ENCODE measurements at regions not wholly inside any gene's neighbourhood (a gene's known extent, or its start where the extent isn't known, plus 50 kb on each side); places are given as distances from the start of the nearest gene placed in this dataset.
"Not testable (repeated sequence)": the region's sequence is repeated elsewhere in the genome, so short reads cannot be mapped to it uniquely, and the experiment has no call there.

DNA sequence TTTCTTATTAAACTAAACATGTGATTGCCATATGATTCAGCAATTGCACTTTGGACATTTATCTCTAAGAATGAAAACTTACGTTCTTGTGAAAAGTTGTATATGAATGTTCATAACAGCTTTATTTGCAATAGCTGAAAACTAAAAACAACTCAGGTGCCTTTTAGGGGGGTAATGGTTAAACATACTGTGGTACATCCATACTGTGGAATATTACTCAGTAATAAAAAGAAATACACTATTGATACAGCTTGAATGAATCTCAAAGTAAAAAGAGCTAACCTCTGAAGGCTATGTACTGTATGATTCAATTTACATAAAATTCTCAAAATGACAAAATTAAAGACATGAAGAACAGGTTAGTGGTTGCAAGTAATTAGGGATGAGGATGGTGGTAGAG lies 339.5 kb upstream of the PAPPA start:
- Mint-ChIP-seq H3K4me3 (ENCODE audit: low read depth, unreplicated experiment) (no peak overlapping the region), H3K36me3 (ENCODE audit: insufficient read depth, unreplicated experiment) (no peaks in the 10 kb centered on the region), H3K4me1 (ENCODE audit: low read depth, unreplicated experiment) (no peaks in the 10 kb centered on the region), H3K27me3 (ENCODE audit: unreplicated experiment) (no peaks in the 10 kb centered on the region), H3K27ac (ENCODE audit: unreplicated experiment) (no peak overlapping the region), H3K9me3 (ENCODE audit: low read depth, unreplicated experiment) (peaks cover 11% of the 10 kb centered on the region)
- intact Hi-C loops (cut with micrococcal nuclease; ENCODE audit: unreplicated experiment), result no loop called here
- no peak for TF ChIP-seq CTCF (IDR thresholded peaks at IDR 0.05; ENCODE audit: unreplicated experiment)
- no peak for DNase-seq
- CTCF ChIA-PET, result no interaction called here
- no TSS peak for BruUV-seq (replicated peaks)

- H3K9me3 Mint-ChIP-seq (ENCODE audit: low read depth, unreplicated experiment), result peaks cover 15% of the 10 kb centered on the region
Measured at GRCh38 chr9:115815786-115816185, 337.8 kb upstream of the PAPPA start.

DNA sequence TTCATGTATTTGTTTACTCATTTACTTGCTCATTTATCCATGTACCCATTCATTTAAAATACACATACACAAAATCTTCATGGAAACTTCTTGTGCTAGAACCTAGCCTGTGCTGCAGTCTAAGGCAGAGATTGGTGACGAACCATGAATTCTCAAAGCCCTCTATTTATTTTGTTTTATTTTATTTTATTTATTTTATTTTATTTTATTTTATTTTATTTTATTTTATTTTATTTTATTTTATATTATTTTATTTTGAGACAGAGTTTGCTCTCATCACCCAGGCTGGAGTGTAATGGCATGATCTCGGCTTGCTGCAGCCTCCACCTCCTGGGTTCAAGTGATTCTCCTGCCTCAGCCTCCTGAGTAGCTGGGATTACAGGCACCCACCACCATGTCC lies 334.9 kb upstream of the PAPPA start:
- H3K27ac Mint-ChIP-seq (ENCODE audit: unreplicated experiment); H3K27me3 Mint-ChIP-seq (ENCODE audit: unreplicated experiment); CTCF ChIA-PET; BruUV-seq (replicated peaks); H3K36me3 Mint-ChIP-seq (ENCODE audit: insufficient read depth, unreplicated experiment); H3K9me3 Mint-ChIP-seq (ENCODE audit: low read depth, unreplicated experiment); intact Hi-C loops (cut with micrococcal nuclease; ENCODE audit: unreplicated experiment); H3K4me1 Mint-ChIP-seq (ENCODE audit: low read depth, unreplicated experiment); H3K4me3 Mint-ChIP-seq (ENCODE audit: low read depth, unreplicated experiment); DNase-seq: not testable (repeated sequence)

More at GRCh38 chr9:115815786-115816185, 337.8 kb upstream of the PAPPA start:
- Mint-ChIP-seq H3K4me3 (ENCODE audit: low read depth, unreplicated experiment) (no peak overlapping the region), H3K27ac (ENCODE audit: unreplicated experiment) (no peak overlapping the region), H3K36me3 (ENCODE audit: insufficient read depth, unreplicated experiment) (no peaks in the 10 kb centered on the region), H3K4me1 (ENCODE audit: low read depth, unreplicated experiment) (no peaks in the 10 kb centered on the region), H3K27me3 (ENCODE audit: unreplicated experiment) (no peaks in the 10 kb centered on the region)
- no peak for TF ChIP-seq CTCF (IDR thresholded peaks at IDR 0.05; ENCODE audit: unreplicated experiment)
- CTCF ChIA-PET, result no interaction called here
- no peak for DNase-seq
- no TSS peak for BruUV-seq (replicated peaks)
- intact Hi-C loops (cut with micrococcal nuclease; ENCODE audit: unreplicated experiment), result no loop called here

- peaks cover 4% of the 10 kb centered on the region for H3K9me3 Mint-ChIP-seq (ENCODE audit: low read depth, unreplicated experiment)
- CTCF ChIA-PET, result no interaction called here
- TF ChIP-seq CTCF (IDR thresholded peaks at IDR 0.05; ENCODE audit: unreplicated experiment), result no peak
- no peak overlapping the region for H3K27ac Mint-ChIP-seq (ENCODE audit: unreplicated experiment)
- intact Hi-C loops (cut with micrococcal nuclease; ENCODE audit: unreplicated experiment), result no loop called here
- no peak overlapping the region for H3K4me3 Mint-ChIP-seq (ENCODE audit: low read depth, unreplicated experiment)
- H3K4me1 Mint-ChIP-seq (ENCODE audit: low read depth, unreplicated experiment), result no peaks in the 10 kb centered on the region
- H3K36me3 Mint-ChIP-seq (ENCODE audit: insufficient read depth, unreplicated experiment), result no peaks in the 10 kb centered on the region
- no peak for DNase-seq
- BruUV-seq (replicated peaks), result no TSS peak
- H3K27me3 Mint-ChIP-seq (ENCODE audit: unreplicated experiment), result no peaks in the 10 kb centered on the region
Measured at GRCh38 chr9:115832031-115832430, 321.6 kb upstream of the PAPPA start.

DNA sequence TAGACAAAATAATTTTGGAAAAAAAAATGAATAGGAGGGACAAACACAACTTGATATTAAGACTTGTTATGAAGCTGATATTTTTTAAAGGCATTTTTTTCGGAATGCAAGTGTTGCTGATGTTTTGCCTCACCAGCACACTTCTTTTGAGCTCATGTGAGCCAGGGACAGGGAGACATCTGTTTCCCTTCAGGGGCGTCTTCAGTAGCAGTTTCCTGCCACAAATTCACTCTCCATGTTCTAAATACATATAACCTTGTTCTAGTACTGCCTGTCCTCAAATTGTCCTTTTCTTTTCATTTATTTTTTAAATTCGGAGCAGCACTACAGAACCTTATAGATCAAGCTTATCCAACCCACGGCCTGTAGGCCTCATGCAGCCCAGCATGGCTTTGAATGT lies 316.0 kb upstream of the PAPPA start:
- intact Hi-C loops (cut with micrococcal nuclease; ENCODE audit: unreplicated experiment), result no loop called here
- no peaks in the 10 kb centered on the region for H3K27me3 Mint-ChIP-seq (ENCODE audit: unreplicated experiment)
- no TSS peak for BruUV-seq (replicated peaks)
- DNase-seq, result no peak
- CTCF ChIA-PET, result no interaction called here
- no peaks in the 10 kb centered on the region for H3K4me1 Mint-ChIP-seq (ENCODE audit: low read depth, unreplicated experiment)
- H3K36me3 Mint-ChIP-seq (ENCODE audit: insufficient read depth, unreplicated experiment), result no peaks in the 10 kb centered on the region
- H3K27ac Mint-ChIP-seq (ENCODE audit: unreplicated experiment), result no peak overlapping the region
- TF ChIP-seq CTCF (IDR thresholded peaks at IDR 0.05; ENCODE audit: unreplicated experiment), result no peak
- H3K9me3 Mint-ChIP-seq (ENCODE audit: low read depth, unreplicated experiment), result peaks cover 6% of the 10 kb centered on the region
- no peak overlapping the region for H3K4me3 Mint-ChIP-seq (ENCODE audit: low read depth, unreplicated experiment)

Data from Calu3 (cell line).